GM12875 (cell line): ENCODE measurements at regions not wholly inside any gene's neighbourhood (a gene's known extent, or its start where the extent isn't known, plus 50 kb on each side); places are given as distances from the start of the nearest gene placed in this dataset.

Experiments
- H3K4me3 ChIP-seq: one replicate; pipeline ENCODE4 v1.5.1; 2011; ENCODE audit warnings: low read depth, low read length, control low read depth
- TF ChIP-seq, protein P1 (sequence below): IDR thresholded peaks from 2 replicates; pipeline ENCODE4 v1.5.1; 2011; ENCODE audit warnings: low read depth, mild to moderate bottlenecking, control low read depth, inconsistent platforms, low read length, moderate library complexity, borderline replicate concordance; ENCODE audit not compliant: insufficient read depth

DNA sequence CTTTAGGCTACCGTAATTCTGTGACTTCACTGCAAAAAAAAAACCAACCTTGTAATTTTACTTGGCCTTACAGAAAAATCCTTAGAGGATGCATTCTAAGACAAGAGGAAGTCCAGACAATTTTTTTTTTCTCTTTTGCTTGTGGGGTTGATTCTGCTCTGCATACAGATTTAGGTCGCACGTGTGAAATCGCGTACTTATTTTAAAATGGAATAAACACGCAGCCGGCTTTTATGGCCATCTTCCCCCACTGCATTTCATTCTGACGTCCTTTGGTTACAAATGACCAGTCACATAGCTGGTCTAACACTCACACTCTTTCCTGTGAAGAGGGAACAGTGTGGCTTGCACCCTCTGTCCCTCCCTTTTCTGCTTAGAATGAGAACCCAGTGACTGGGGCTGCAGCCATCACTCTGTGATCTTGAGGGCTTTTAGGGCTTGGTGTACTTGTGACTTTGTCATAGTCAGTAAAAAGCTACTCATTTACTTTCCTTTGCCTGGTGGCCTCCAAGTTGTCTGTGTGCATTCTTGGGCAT lies 63.6 kb upstream of the CARD11 start:
- H3K4me3 ChIP-seq: no peak overlapping the region
- TF ChIP-seq, protein P1, sequence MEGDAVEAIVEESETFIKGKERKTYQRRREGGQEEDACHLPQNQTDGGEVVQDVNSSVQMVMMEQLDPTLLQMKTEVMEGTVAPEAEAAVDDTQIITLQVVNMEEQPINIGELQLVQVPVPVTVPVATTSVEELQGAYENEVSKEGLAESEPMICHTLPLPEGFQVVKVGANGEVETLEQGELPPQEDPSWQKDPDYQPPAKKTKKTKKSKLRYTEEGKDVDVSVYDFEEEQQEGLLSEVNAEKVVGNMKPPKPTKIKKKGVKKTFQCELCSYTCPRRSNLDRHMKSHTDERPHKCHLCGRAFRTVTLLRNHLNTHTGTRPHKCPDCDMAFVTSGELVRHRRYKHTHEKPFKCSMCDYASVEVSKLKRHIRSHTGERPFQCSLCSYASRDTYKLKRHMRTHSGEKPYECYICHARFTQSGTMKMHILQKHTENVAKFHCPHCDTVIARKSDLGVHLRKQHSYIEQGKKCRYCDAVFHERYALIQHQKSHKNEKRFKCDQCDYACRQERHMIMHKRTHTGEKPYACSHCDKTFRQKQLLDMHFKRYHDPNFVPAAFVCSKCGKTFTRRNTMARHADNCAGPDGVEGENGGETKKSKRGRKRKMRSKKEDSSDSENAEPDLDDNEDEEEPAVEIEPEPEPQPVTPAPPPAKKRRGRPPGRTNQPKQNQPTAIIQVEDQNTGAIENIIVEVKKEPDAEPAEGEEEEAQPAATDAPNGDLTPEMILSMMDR: no peak

DNA sequence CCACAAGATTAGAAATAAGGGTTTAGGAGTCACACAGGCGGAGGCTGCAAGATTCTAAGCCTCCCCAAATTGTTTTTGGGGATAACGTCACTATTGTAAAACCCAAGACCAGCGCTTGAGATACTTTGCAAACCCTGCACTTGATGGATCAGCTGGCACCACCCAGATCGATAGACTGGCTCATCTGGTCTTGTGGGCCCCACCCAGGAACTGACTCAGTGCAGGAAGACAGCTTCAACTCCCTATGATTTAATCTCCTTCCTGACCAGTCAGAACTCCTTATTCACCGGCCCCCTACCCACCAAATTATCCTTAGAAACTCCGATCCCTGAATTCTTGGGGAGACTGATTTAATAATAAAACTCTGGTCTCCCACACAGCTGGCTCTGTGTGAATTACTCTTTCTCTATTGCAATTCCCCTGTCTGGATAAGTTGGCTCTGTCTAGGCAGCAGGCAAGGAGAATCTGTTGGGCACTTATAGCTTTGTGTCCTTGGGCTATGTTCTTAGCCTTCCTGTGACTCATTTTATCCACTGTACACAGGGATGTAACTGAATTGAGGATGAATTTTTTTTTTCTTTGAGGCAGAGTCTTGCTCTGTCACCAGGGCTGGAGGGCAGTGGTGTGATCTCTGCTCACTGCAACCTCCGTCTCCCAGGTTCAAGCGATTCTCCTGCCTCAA lies 64.4 kb upstream of the CARD11 start:
- no peak overlapping the region for H3K4me3 ChIP-seq
- TF ChIP-seq, protein P1: no peak

DNA sequence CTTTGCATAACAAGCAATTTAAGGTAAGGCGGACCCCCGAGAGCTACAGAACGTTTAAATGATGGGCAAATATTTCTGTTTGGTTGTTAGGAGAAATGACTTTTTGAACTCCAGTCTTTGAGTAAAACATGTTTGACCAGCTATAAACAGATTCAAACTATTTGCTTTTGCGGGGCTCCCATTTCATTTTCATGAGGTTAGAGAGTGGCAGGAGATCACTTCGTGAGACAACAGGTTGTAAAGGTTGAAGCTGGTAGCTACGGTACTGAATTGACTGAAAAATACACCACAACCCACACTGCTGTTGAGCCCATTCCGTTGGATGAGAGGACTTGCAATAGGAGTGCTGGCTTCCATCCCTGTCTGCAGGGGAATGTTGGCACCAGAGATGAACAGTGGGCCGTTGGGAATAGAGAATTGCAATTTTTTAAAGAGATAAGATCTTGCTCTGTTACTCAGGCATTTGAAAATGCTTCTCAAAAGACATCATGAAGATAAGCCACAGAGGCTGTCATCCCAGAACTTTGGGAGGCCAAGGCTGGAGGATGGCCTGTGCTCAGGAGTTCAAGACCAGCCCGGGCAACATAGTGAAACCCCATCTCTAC lies 65.7 kb upstream of the CARD11 start:
- no peak overlapping the region for H3K4me3 ChIP-seq
- TF ChIP-seq, protein P1: no peak

DNA sequence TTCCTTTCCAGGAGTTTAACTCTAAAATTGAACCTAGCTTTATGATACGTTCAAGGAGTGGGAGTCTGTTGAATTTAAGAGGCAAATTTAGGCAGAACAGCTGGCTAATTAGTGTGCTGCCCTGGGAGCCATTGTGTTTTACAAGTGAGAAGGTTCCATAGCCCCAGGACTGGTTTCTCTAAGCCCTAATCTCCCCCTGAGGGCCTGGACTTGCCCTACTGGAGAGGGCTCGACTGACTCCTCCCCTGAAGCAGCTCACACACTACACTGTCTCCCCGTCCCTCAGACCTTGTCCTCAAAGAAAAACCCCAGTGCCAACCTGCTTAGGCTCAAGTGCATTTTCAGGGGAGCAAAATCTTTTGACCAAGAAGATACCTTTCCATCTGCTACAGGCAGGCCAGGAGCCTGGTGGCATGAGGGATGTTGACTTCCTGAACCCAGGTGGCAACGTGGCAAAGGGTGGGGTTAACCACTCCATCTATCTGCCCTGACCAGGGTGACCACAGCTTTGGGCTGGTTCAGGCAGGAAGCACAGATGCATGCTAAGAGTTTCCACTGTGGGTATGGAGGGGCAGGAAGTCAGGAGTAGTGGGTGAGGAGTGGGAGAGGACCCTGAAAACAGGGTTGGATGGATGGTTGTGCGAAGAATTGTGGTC lies 68.9 kb upstream of the CARD11 start:
- H3K4me3 ChIP-seq: no peak overlapping the region
- TF ChIP-seq, protein P1: no peak

DNA sequence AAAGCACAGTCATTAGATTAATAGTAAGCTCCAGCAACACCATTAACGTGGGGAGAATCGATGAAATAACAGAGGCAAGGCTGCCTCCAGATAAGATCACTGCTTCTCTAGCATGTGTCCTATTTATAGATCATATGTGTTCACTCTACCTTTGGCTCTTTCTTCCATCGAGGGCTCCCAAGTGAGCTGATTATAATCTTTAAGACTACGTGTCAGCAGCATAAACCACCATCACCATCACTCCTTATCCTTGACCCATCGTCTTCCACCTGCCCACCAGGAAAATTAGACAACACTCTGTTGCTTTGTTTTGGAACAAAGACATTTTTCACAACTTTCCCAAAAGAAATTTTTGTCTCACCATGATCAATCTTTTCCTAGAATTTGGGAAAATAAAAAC lies 71.2 kb upstream of the CARD11 start:
- no peak overlapping the region for H3K4me3 ChIP-seq
- TF ChIP-seq, protein P1: no peak

DNA sequence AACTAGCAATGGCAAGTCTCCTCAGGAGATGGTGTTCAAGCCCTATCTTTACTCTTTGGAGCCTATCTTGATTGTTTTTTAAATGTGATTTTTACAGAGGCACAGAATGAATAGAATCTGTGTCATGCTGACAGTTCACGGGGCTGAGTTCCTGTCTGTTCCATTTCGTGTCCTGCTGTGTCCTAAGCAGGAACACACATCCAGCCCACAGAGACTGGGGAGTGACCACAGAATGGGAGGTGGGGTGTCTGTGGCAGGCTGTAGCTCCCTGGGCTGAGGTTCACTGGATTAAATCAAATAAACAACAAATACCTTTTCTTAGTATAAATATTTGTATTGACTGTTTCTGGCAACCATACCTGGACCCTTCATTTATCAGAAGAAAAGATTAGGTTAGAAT lies 73.4 kb upstream of the CARD11 start:
- H3K4me3 ChIP-seq: no peak overlapping the region
- TF ChIP-seq, protein P1: no peak
